ENCODE measurements at regions not wholly inside any gene's neighbourhood (a gene's known extent, or its start where the extent isn't known, plus 50 kb on each side); places are given as distances from the start of the nearest gene placed in this dataset.

GRCh38 chr13:56837161-56837560 is 303.6 kb upstream of the PRR20A start:
- Histone ChIP-seq H3K4me3 (ENCODE audit: extremely low read depth in 1 of 4, insufficient read depth in 2 of 4, low read depth in 3 of 4, low read length in 4 of 4) (no peak overlapping the region), H3K4me1 (replicated peaks in 1 of 4; ENCODE audit: control insufficient read depth in 3 of 4, insufficient read depth in 4 of 4, low read length in 3 of 4) (no peaks in the 10 kb centered on the region), H3K56ac (replicated peaks; ENCODE audit: insufficient read length, low read depth, low read length) (no peak overlapping the region), H3K79me1 (ENCODE audit: low read depth, low read length) (no peaks in the 10 kb centered on the region), H3K27me3 (replicated peaks in 1 of 4; ENCODE audit: control insufficient read depth in 3 of 4, extremely low read depth in 1 of 4, insufficient read depth in 3 of 4, low read length in 3 of 4) (no peaks in the 10 kb centered on the region), H2BK12ac (ENCODE audit: low read depth, low read length) (no peak overlapping the region), H4K8ac (ENCODE audit: extremely low read depth, insufficient read depth, low read length) (no peak overlapping the region), H2AK5ac (ENCODE audit: low read depth, low read length) (no peak overlapping the region), H2BK15ac (ENCODE audit: low read length) (no peak overlapping the region), H2BK5ac (ENCODE audit: low read depth, low read length) (no peak overlapping the region), H3K23me2 (ENCODE audit: low read depth, low read length) (no peaks in the 10 kb centered on the region), H3K4me2 (ENCODE audit: insufficient read depth in 1 of 2, low read depth in 2 of 2, low read length in 2 of 2) (no peak overlapping the region), H3K18ac (ENCODE audit: extremely low read depth, low read length) (no peak overlapping the region), H3K27ac (ENCODE audit: low read depth, low read length) (no peak overlapping the region), H2BK120ac (replicated peaks; ENCODE audit: low read depth, low read length) (no peak overlapping the region), H3K36me3 (ENCODE audit: control insufficient read depth in 2 of 4, insufficient read depth in 4 of 4, low read length in 3 of 4) (no peaks in the 10 kb centered on the region), H4K5ac (ENCODE audit: insufficient read length, low read depth, low read length) (no peak overlapping the region), H2AFZ (ENCODE audit: low read length) (no peak overlapping the region), H3K9ac (replicated peaks in 1 of 4; ENCODE audit: extremely low read depth in 1 of 4, low read depth in 3 of 4, low read length in 3 of 4) (no peak overlapping the region), H3K23ac (ENCODE audit: insufficient read length) (no peak overlapping the region), H4K20me1 (replicated peaks in 1 of 2; ENCODE audit: control insufficient read depth in 1 of 2, insufficient read depth in 2 of 2, low read length in 2 of 2) (no peaks in the 10 kb centered on the region), H2BK20ac (ENCODE audit: low read length) (no peak overlapping the region), H3K9me3 (ENCODE audit: insufficient read depth in 2 of 2, low read depth in 1 of 2, low read length in 1 of 2) (no peaks in the 10 kb centered on the region), H3K14ac (ENCODE audit: insufficient read length) (no peak overlapping the region), H4K91ac (replicated peaks; ENCODE audit: insufficient read length, low read length) (no peak overlapping the region), H3K79me2 (ENCODE audit: control insufficient read depth in 1 of 2, insufficient read depth in 2 of 2, low read length in 2 of 2) (no peaks in the 10 kb centered on the region), H3K4ac (replicated peaks; ENCODE audit: insufficient read length, low read depth, low read length) (no peak overlapping the region)
- 97% methylated on average over 2 of the region's 2 CpGs; no CpG with 5 or more reads in 1 of the 2 experiments for WGBS, 2 experiments (ENCODE audit: extremely low coverage in 1 of 2, insufficient coverage in 1 of 2, insufficient read length in 1 of 2, insufficient replicate concordance in 2 of 2, low coverage in 1 of 2, low lambda C conversion rate in 2 of 2, missing lambda C conversion rate in 1 of 2)
- ChIA-PET CTCF (ENCODE audit: partially characterized antibody) (no interaction called here), POLR2A (ENCODE audit: partially characterized antibody) (no interaction called here)
- FAIRE-seq (no peak), DNase-seq (ENCODE audit: low read depth in 1 of 2, low spot score in 2 of 2) (no peak)
- no peak for TF ChIP-seq NRF1 (IDR thresholded peaks at IDR 0.05; ENCODE audit: low read depth, low read length)

Measured in H1 (cell line).